ENCODE measurements at regions not wholly inside any gene's neighbourhood (a gene's known extent, or its start where the extent isn't known, plus 50 kb on each side); places are given as distances from the start of the nearest gene placed in this dataset.

GRCh38 chr13:100803091-100803490 lies 128.5 kb upstream of the TMTC4 start:
- in situ Hi-C loops (cut with MboI; ENCODE audit: low sequenced_read_pairs): no loop called here
- no peak overlapping the region for H4K5ac ChIP-seq (ENCODE audit: low read depth, low read length)

More at GRCh38 chr13:100803091-100803490, 128.5 kb upstream of the TMTC4 start:
- no peaks in the 10 kb centered on the region; the same call in 1 of the 2 replicates for H3K9me3 ChIP-seq (ENCODE audit: control insufficient read depth, insufficient read depth, low read length)
- no peaks in the 10 kb centered on the region for H3K79me1 ChIP-seq (ENCODE audit: low read depth in 1 of 2, low read length in 2 of 2)
- H2BK5ac ChIP-seq (ENCODE audit: low read depth, low read length, poor library complexity, severe bottlenecking): no peak overlapping the region
- H3K9me1 ChIP-seq (ENCODE audit: insufficient read depth, low read length): no peaks in the 10 kb centered on the region
- ChIA-PET POLR2A (ENCODE audit: unreplicated experiment) (no interaction called here), CTCF (no interaction called here)
- ATAC-seq (ENCODE audit: low read depth) (no peak), DNase-seq (no peak)
- H3K18ac ChIP-seq (ENCODE audit: low read depth, low read length): no peak overlapping the region
- H3K23ac ChIP-seq (ENCODE audit: low read depth, low read length): no peak overlapping the region
- H2AFZ ChIP-seq (replicated peaks; ENCODE audit: low read length, poor library complexity): no peak overlapping the region
- no peak for TF ChIP-seq ELK1 (IDR thresholded peaks at IDR 0.05; ENCODE audit: borderline replicate concordance, low read depth, low read length)
- TF ChIP-seq MXI1 (IDR thresholded peaks at IDR 0.05; ENCODE audit: borderline replicate concordance, low read depth, low read length): no peak
- H4K8ac ChIP-seq (ENCODE audit: low read depth in 2 of 2, low read length in 2 of 2): no peak overlapping the region
- H2BK20ac ChIP-seq (ENCODE audit: low read depth, low read length): no peak overlapping the region
- peaks cover 2% of the 10 kb centered on the region; the same call in 1 of the 2 replicates for H3K27me3 ChIP-seq (ENCODE audit: control insufficient read depth, insufficient read depth, low read length)
- H2AK5ac ChIP-seq (ENCODE audit: low read depth, low read length): no peak overlapping the region
- no peak overlapping the region for H2BK120ac ChIP-seq (ENCODE audit: low read depth, low read length)
- H4K91ac ChIP-seq (ENCODE audit: insufficient read depth, low read depth, low read length): no peak overlapping the region
- H4K20me1 ChIP-seq (ENCODE audit: insufficient read depth, low read length): no peaks in the 10 kb centered on the region
- BruUV-seq (replicated peaks): no TSS peak
- H2AK9ac ChIP-seq (replicated peaks; ENCODE audit: low read depth, low read length, poor library complexity): no peak overlapping the region
- no peak overlapping the region for H3K56ac ChIP-seq (ENCODE audit: extremely low read depth, insufficient read depth, low read length)
- dilution Hi-C loops (cut with HindIII; ENCODE audit: low sequenced_read_pairs, unreplicated experiment): no loop called here
- no peaks in the 10 kb centered on the region for H3K4me1 ChIP-seq (ENCODE audit: control insufficient read depth, insufficient read depth, low read length)
- no peaks in the 10 kb centered on the region for H3K36me3 ChIP-seq (ENCODE audit: control insufficient read depth, insufficient read depth, low read length)
- intact Hi-C loops (cut with micrococcal nuclease): no loop called here
- H3K4me3 ChIP-seq (ENCODE audit: insufficient read depth, low read depth, low read length): no peak overlapping the region
- H3K14ac ChIP-seq (replicated peaks; ENCODE audit: low read depth, low read length): no peak overlapping the region
- no peak overlapping the region for H3K4me2 ChIP-seq (ENCODE audit: low read depth, low read length)
- no peak overlapping the region for H3K9ac ChIP-seq (ENCODE audit: low read depth, low read length)
- no peak overlapping the region for H3K27ac ChIP-seq (ENCODE audit: insufficient read depth, low read length)
- no peak overlapping the region for H3K4ac ChIP-seq (ENCODE audit: low read depth, low read length)
- no peak overlapping the region for H2BK15ac ChIP-seq (ENCODE audit: low read depth, low read length)
- no CpG with 5 or more reads among the region's 6 CpGs for WGBS, 2 experiments (ENCODE audit: extremely low coverage in 2 of 2, insufficient read length in 1 of 2)
